GM13977 (cell line): ENCODE measurements at regions not wholly inside any gene's neighbourhood (a gene's known extent, or its start where the extent isn't known, plus 50 kb on each side); places are given as distances from the start of the nearest gene placed in this dataset.

Experiments
- DNase-seq: peaks from one replicate; pipeline ENCODE4 v3.0.0; 2012; ENCODE audit warnings: low spot score
- in situ Hi-C: fragments of 300-500 bp; cut with MboI; formaldehyde crosslinking; loops from one replicate; pipeline ENCODE4 v1.12.0; 2022; ENCODE audit warnings: low sequenced_read_pairs, low pct_unique_long_range_greater_than_20kb, mixed read lengths, inconsistent platforms; ENCODE audit not compliant: unreplicated experiment
- TF ChIP-seq, protein P1 (sequence below): IDR thresholded peaks from 2 replicates; pipeline ENCODE4 v1.5.1; 2012; ENCODE audit warnings: mild to moderate bottlenecking, control low read depth; ENCODE audit not compliant: insufficient read depth; ENCODE audit errors: extremely low read depth, missing control alignments

DNA sequence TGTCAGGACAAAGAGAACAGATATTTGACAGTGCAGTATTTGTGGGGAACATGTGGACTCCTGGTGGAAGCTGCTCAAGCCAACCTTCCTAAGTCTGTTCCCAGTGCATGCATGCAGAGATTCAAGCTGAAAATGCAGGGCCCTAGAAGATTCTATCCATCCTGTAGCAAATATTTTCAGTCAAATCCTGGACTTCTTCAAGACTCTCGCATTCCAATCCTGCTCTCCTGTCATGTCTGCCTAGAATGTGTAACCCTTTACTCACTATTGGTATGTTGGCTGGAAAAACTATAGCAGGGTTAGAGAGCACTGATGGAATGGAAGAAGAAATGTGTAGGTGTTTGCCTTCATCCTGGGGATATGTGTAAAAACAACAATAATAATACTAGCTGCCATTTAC lies 385.6 kb upstream of the PKN2 start:
- TF ChIP-seq, protein P1, sequence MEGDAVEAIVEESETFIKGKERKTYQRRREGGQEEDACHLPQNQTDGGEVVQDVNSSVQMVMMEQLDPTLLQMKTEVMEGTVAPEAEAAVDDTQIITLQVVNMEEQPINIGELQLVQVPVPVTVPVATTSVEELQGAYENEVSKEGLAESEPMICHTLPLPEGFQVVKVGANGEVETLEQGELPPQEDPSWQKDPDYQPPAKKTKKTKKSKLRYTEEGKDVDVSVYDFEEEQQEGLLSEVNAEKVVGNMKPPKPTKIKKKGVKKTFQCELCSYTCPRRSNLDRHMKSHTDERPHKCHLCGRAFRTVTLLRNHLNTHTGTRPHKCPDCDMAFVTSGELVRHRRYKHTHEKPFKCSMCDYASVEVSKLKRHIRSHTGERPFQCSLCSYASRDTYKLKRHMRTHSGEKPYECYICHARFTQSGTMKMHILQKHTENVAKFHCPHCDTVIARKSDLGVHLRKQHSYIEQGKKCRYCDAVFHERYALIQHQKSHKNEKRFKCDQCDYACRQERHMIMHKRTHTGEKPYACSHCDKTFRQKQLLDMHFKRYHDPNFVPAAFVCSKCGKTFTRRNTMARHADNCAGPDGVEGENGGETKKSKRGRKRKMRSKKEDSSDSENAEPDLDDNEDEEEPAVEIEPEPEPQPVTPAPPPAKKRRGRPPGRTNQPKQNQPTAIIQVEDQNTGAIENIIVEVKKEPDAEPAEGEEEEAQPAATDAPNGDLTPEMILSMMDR, result no peak

DNA sequence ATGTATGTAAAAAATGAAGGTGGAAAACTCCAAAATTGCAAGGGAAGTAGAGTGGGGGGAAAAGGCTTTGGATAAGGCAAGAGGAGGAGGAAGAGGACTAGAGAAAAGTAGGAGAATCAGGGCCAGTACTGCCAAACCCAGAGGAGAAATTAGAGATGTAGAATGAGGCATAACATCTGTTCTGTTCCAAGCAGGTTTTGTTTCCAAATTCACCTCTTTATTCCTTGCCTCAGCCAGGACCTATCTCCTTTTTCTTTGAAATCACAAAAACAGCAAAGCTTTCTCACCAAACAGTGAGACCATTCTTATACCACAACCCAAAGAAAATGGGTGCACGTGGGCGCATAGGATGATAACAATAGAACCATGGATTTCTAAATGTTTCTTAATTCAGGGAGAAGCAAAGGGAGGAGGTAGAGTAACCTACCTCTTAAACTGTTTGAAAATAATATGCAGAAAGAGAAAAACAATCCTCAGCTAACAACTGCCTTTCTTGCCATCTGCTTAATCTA lies 383.3 kb upstream of the PKN2 start:
- TF ChIP-seq, protein P1, result no peak
- in situ Hi-C loops, result no loop called here
- DNase-seq, result no peak

More for the DNA sequence above, 385.6 kb upstream of the PKN2 start:
- in situ Hi-C loops, result no loop called here
- DNase-seq, result no peak

DNA sequence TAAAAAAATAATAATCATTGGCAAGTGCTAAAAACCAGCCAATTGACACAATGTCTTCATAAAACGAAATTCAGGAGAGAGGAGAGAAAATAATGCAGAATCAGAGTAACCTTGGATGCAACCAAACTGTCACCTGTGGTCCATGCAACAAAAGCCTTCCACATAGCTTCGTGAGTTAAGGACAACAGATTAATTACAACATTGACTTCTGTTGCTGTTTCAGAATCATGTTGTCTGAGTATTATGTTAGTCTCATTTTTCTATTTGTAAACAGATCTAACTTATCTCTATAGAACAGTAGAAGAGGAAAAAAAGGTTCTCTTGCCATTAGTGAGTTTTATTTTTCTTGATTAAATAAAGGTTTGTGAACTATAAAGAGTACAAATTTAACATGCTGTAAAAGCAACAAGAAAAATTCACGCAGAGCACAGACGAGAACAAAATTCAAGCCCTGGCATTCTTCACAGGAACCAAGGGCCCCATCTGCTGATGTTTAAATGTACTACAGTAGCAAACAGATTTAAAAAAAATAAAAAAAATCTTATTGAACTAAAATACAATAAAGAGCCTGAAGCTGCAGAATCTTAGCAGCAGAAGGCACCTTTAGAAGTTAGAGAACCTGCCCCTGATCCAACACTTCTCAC lies 381.1 kb upstream of the PKN2 start:
- TF ChIP-seq, protein P1, result peak; percentile 17
- no peak for DNase-seq
- in situ Hi-C loops, result no loop called here

DNA sequence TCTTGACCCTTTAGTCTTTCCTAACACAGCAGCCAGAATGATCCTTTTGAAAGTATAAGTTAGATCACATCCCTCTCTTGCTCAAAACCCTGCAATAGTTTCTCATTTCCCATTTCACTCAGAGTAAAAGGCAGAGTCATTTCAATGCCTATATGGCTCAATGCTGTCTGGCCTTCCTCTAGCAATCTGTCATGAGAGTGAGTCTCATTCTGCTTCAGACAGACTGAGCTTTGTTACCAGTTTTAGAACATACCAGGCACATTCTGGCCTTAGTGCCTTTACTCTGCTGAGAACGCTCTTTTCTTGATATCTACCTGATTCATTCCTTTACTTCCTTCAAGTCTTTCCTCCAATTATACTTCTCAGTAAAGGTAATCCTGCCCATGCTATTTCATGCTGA lies 372.8 kb upstream of the PKN2 start:
- in situ Hi-C loops, result no loop called here
- TF ChIP-seq, protein P1, result no peak
- no peak for DNase-seq

DNA sequence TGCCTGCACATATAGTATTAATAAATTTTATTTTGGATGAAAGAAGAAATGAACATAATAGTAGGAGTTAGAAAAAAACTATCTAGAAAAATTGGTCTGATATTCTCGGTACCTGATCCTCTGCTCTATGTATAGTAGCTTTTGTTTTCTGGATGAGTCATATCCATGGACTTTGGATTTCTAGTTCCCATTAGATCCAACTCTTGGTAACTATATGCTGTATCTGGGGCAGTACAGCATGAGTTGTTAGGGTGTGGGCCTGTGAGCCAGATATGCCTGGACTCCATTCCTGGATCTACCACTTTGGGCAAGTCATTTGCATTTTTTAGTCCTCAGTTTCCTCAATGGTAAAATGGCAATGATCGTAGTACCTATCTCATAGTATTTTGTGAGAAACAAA lies 372.2 kb upstream of the PKN2 start:
- TF ChIP-seq, protein P1, result no peak
- no peak for DNase-seq
- in situ Hi-C loops, result no loop called here

DNA sequence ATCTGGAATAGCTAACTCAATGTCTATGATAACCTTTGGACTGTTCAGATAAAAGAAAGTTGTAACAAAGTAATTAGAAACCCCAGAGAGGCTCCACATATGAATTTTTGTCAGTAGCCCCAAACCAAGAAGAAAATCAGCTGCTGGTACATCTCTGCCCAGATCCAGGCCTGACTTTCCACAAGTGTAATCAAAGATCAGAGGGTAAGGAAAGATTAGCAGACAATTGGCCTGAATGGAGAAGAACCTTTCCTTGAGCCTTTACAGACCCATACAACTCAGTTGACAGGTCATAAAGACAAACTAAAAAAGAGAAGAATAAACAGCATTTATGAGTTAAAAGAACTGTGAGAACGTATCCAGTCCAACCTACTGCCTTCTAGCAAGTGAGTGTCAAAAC lies 366.7 kb upstream of the PKN2 start:
- TF ChIP-seq, protein P1, result no peak
- in situ Hi-C loops, result no loop called here
- no peak for DNase-seq

DNA sequence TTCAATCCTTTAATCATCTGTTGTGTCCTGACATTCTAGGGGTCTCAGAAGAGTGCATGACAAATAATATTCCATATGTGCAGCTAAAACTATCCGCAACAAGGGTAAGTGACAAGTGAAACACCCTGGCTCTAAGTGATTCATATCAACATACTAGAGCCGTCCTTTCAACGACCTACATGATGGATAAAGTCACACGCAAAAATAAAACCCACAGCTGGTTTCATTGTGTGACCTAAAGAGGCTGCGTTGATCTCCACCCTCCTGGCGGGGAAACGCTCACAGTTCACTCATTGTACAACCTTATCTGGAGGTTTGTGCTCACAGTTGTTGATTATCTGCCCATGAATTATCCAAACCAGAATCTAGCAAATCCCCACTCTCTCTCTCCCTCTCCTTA lies 365.3 kb upstream of the PKN2 start:
- TF ChIP-seq, protein P1, result no peak
- DNase-seq, result no peak
- in situ Hi-C loops, result no loop called here
